Endothelial cell of umbilical vein (primary cell): ENCODE measurements at regions not wholly inside any gene's neighbourhood (a gene's known extent, or its start where the extent isn't known, plus 50 kb on each side); places are given as distances from the start of the nearest gene placed in this dataset.

ENCODE experiments used
- BruUV-seq: library from RNA; stranded (reverse); fragments of 400-500 nt; replicated peaks from 2 replicates; lab custom pipeline; 2021; lab: Mats Ljungman, UMichigan
- CTCF ChIA-PET: fragments of 300-600, 350-600 bp; sonication (Branson Sonifier 250); formaldehyde crosslinking; loops from one replicate; lab custom pipeline; 2021; ENCODE audit warnings: antibody characterized with exemption, inconsistent platforms; lab: Charles Lee
- POLR2A ChIA-PET: fragments of 300-600, 350-600 bp; sonication (Branson Sonifier 250); formaldehyde crosslinking; loops from one replicate; lab custom pipeline; 2021; ENCODE audit warnings: antibody characterized with exemption, inconsistent platforms; lab: Charles Lee
- DNase-seq: peaks from one replicate; pipeline ENCODE4 v3.0.0-alpha.2; 2011; ENCODE audit warnings: low read depth, low spot score
- FAIRE-seq: peaks from 2 replicates; lab custom pipeline; 2011; peaks lifted over from hg19 to GRCh38; lab: Jason Lieb, UNC
- H2AFZ ChIP-seq: 2 replicates; pipeline ENCODE4 v1.6.0; 2012; ENCODE audit warnings: low read depth, low read length, control low read depth, inconsistent platforms
- H3K27ac ChIP-seq: 2 replicates; pipeline ENCODE4 v1.5.1; 2011; ENCODE audit warnings: low read depth, mild to moderate bottlenecking, control low read depth, low read length, moderate library complexity; ENCODE audit not compliant: insufficient read depth
- H3K27me3 ChIP-seq, 2 experiments: 2 replicates each; pipeline versions ENCODE4 v1.6.0 to v1.6.1; 2011; ENCODE audit warnings: low read length in 2 of 2, mixed read lengths in 1 of 2; ENCODE audit not compliant: control insufficient read depth in 2 of 2, insufficient read depth in 2 of 2
- H3K36me3 ChIP-seq, 2 experiments: 2 replicates in 1 of 2; 3 replicates in 1 of 2; pipeline ENCODE4 v1.5.1; 2011; ENCODE audit warnings: low read length in 2 of 2, mild to moderate bottlenecking in 1 of 2, moderate library complexity in 1 of 2; ENCODE audit not compliant: control insufficient read depth in 2 of 2, insufficient read depth in 2 of 2; ENCODE audit errors: extremely low read depth in 1 of 2
- H3K4me1 ChIP-seq: 3 replicates; pipeline ENCODE4 v1.5.1; 2011; ENCODE audit warnings: mild to moderate bottlenecking, low read length; ENCODE audit not compliant: control insufficient read depth, insufficient read depth; ENCODE audit errors: extremely low read depth
- H3K4me2 ChIP-seq: 2 replicates; pipeline ENCODE4 v1.6.1; 2011; ENCODE audit warnings: low read length, control low read depth, mixed read lengths; ENCODE audit not compliant: insufficient read depth
- H3K4me3 ChIP-seq, 3 experiments: fragments of 200-600 bp in 1 of 3; sonication (generic), shearing (Covaris generic) in 1 of 3; replicated peaks in 1 of 3; 2 replicates each; pipeline ENCODE4 v1.5.1; 2011 to 2016; ENCODE audit warnings: control low read depth in 3 of 3, low read length in 3 of 3, mild to moderate bottlenecking in 2 of 3, inconsistent platforms in 1 of 3, low read depth in 1 of 3, moderate library complexity in 1 of 3; ENCODE audit not compliant: insufficient read depth in 1 of 3
- H3K79me2 ChIP-seq: 2 replicates; pipeline ENCODE4 v1.6.0; 2012; ENCODE audit warnings: low read length, inconsistent platforms; ENCODE audit not compliant: control insufficient read depth, insufficient read depth
- H3K9ac ChIP-seq: replicated peaks from 2 replicates; pipeline ENCODE3; 2011; ENCODE audit warnings: low read length, control low read depth; ENCODE audit not compliant: insufficient read depth; ENCODE audit errors: extremely low read depth
- H3K9me1 ChIP-seq: replicated peaks from 3 replicates; pipeline ENCODE4 v1.6.0; 2011; ENCODE audit warnings: mild to moderate bottlenecking, low read length; ENCODE audit not compliant: control insufficient read depth, insufficient read depth; ENCODE audit errors: extremely low read depth
- H3K9me3 ChIP-seq: replicated peaks from 2 replicates; pipeline ENCODE4 v1.5.1; 2012; ENCODE audit warnings: low read length, inconsistent platforms; ENCODE audit not compliant: control insufficient read depth, insufficient read depth
- H4K20me1 ChIP-seq: replicated peaks from 2 replicates; pipeline ENCODE3; 2011; ENCODE audit warnings: mild to moderate bottlenecking, low read length; ENCODE audit not compliant: control insufficient read depth, insufficient read depth; ENCODE audit errors: extremely low read depth
- CTCF ChIP-seq, 2 donors: IDR thresholded peaks; 1 replicate in 1 of 2; 2 replicates in 1 of 2; pipeline ENCODE4 v1.5.1; 2011; ENCODE audit warnings: low read length in 2 of 2, mild to moderate bottlenecking in 2 of 2, moderate library complexity in 2 of 2, control low read depth in 1 of 2, inconsistent platforms in 1 of 2, low read depth in 1 of 2; ENCODE audit not compliant: insufficient read depth in 1 of 2; ENCODE audit errors: extremely low read depth in 1 of 2
- EZH2 ChIP-seq: IDR thresholded peaks from 2 replicates; pipeline ENCODE4 v1.6.1; 2012; ENCODE audit warnings: borderline replicate concordance, low read depth, mild to moderate bottlenecking, moderate library complexity, low read length, inconsistent platforms; ENCODE audit not compliant: severe bottlenecking
- FOS ChIP-seq: IDR thresholded peaks from 2 replicates; pipeline ENCODE4 v1.6.1; 2011; ENCODE audit warnings: mild to moderate bottlenecking, low read length, moderate library complexity, borderline replicate concordance; ENCODE audit not compliant: insufficient read depth
- GATA2 ChIP-seq: IDR thresholded peaks from 2 replicates; pipeline ENCODE4 v1.7.0; 2011; ENCODE audit warnings: low read depth, mild to moderate bottlenecking, moderate library complexity, mixed read lengths, low read length; ENCODE audit not compliant: insufficient read length, insufficient read depth
- JUN ChIP-seq: IDR thresholded peaks from 2 replicates; pipeline ENCODE4 v1.6.1; 2011; ENCODE audit warnings: borderline replicate concordance, low read depth; ENCODE audit not compliant: insufficient read length, insufficient read depth
- MAX ChIP-seq: IDR thresholded peaks from 2 replicates; pipeline ENCODE4 v1.6.1; 2011; ENCODE audit not compliant: insufficient read depth, insufficient read length
- MYC ChIP-seq: IDR thresholded peaks from one replicate; pipeline ENCODE4 v1.6.1; 2011; ENCODE audit warnings: mild to moderate bottlenecking, low read depth, low read length
- POLR2A ChIP-seq: IDR thresholded peaks from 2 replicates; pipeline ENCODE4 v1.6.1; 2012; ENCODE audit warnings: low read depth, mild to moderate bottlenecking, control low read depth, low read length
- POLR2AphosphoS5 ChIP-seq: IDR thresholded peaks from 2 replicates; pipeline ENCODE4 v1.6.1; 2012; ENCODE audit warnings: low read depth, mild to moderate bottlenecking, control low read depth, low read length, moderate library complexity; ENCODE audit not compliant: insufficient read depth
- dilution Hi-C: fragments of 300-500 bp; cut with MboI; formaldehyde crosslinking; loops from one replicate; pipeline ENCODE4 v1.15.0; 2019; ENCODE audit warnings: low sequenced_read_pairs; ENCODE audit not compliant: extremely low pct_ligation_motif_present
- intact Hi-C: fragments of 100-400 bp; cut with micrococcal nuclease; formaldehyde crosslinking; loops from one replicate; pipeline ENCODE4 v1.10.0; 2022

GRCh38 chr10:78148961-78149612 lies 115.4 kb downstream of the RPS24 start:
- H3K4me1 ChIP-seq: no peaks in the 10 kb centered on the region
- H3K9me1 ChIP-seq: no peaks in the 10 kb centered on the region
- BruUV-seq: no TSS peak
- FAIRE-seq (no peak), DNase-seq (no peak)
- ChIA-PET CTCF (no interaction called here), POLR2A (no interaction called here)
- no peak overlapping the region for H3K9ac ChIP-seq
- H3K36me3 ChIP-seq: no peaks in the 10 kb centered on the region
- TF ChIP-seq FOS (no peak), JUN (no peak), CTCF (IDR thresholded peaks at IDR 0.05; ENCODE audit: extremely low read depth in 1 of 2, insufficient read depth in 1 of 2, low read depth in 1 of 2, low read length in 2 of 2) (no peak), POLR2A (no peak), EZH2 (no peak), MYC (no peak), GATA2 (no peak), POLR2AphosphoS5 (no peak), MAX (no peak)
- H3K9me3 ChIP-seq: no peaks in the 10 kb centered on the region
- intact Hi-C loops (no loop called here), dilution Hi-C loops (no loop called here)
- H3K27ac ChIP-seq: no peak overlapping the region
- H2AFZ ChIP-seq: no peak overlapping the region
- no peak overlapping the region for H3K4me2 ChIP-seq
- no peak overlapping the region for H3K4me3 ChIP-seq
- H3K79me2 ChIP-seq: no peaks in the 10 kb centered on the region
- H4K20me1 ChIP-seq: no peaks in the 10 kb centered on the region
- H3K27me3 ChIP-seq: peaks cover 2 to 3% of the 10 kb centered on the region in 2 experiments
